HG03558 (cell line): ENCODE measurements at regions not wholly inside any gene's neighbourhood (a gene's known extent, or its start where the extent isn't known, plus 50 kb on each side); places are given as distances from the start of the nearest gene placed in this dataset.

Experiments
- ATAC-seq: cut with Tn5 transposase; IDR thresholded peaks from one replicate; pipeline ENCODE4 v1.9.1; 2021; ENCODE audit warnings: moderate number of reproducible peaks; ENCODE audit not compliant: unreplicated experiment; ENCODE audit errors: extremely low read depth

DNA sequence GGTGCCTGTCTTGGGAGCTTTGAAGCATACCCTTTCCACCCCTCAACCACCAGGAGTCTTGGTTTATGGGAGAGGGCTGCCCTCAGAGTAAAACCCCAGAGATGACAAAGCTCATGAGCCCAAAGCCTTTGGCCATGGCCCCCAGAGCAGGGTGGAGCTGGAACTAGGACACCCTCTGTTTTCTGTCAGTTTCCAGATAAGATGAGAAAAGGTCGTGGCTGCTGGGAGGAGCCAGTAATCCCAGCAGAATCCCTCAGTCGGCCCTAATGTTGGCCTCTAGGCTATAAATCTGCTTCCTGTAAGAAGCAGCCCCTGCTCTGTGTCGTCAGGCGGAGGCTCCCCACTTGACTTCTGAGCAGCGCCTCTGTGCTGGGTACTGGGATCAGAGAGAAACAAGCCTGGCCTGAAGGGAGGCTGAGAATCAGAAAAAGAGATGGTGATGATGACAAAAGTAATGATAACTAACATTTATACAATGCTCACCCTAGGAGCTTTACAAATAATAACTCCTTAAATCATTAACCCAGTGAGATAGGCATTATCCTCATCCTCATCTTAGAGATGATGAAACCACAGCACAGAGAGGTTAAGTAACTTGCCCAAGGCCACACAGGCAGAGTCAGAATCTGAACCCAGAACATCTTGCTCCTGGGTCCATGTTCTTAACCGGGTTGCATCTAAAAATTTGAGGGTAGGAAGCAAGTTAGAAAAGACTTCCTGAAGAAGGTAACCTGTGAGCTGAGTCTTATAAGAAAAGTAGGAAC, 471.4 kb downstream of the SOX6 start:
- ATAC-seq, result no peak

DNA sequence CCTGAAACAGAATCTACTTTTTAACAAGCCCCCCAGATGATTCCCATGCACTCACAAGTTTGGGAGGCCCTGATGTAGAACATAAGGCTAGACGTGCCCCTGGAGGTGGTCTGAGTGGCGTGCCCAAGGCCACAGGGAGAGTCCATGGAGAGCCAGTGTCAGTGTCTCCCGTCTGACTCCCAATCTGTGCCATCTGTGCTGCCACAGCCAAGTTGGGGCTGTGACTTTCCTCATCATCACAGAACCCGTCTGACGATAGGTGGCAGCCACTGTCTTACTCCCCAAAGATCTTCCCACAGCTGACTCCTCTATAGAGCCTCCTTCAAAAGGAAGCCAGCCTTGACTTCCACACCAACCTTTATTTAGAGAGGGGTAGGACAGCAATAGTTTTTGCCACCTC, 470.5 kb downstream of the SOX6 start:
- ATAC-seq, result no peak

DNA sequence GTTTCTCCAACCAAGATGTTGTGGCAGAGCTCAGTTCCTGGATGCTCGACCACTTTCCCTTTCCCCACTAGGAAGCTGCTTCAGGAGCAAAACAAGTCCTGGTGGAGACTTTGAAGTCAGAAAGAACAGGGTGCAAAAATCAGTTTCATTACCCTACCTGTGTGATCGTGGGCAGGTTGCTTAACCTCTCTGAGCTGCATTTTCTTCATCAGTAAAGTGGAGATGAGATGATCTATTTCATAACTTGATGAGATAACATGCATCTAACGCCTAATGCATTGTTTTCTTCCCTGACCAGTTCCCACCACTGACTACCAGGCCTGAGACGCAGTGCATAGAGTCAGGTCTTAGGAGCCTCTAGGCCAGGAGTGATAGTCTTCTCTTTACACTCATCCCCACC, 470.0 kb downstream of the SOX6 start:
- no peak for ATAC-seq

DNA sequence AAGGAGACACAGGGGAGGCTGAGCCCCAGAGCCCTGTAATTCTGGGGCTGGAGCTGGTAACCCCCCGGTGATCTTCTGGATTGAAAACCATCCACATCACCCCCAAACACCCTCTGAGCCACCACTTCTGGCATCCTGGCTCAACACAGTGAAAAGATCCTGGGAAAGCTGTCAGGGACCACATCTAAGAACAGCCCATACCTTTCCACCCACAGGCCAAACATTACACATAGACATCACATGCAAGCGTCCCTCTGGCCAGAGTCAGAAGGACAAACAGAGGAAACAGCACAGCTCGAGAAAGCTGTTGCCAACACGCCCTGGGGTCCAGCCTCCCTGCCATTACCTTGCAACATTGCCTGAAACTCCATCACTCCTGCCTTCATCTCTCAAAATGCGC, 469.5 kb downstream of the SOX6 start:
- no peak for ATAC-seq

DNA sequence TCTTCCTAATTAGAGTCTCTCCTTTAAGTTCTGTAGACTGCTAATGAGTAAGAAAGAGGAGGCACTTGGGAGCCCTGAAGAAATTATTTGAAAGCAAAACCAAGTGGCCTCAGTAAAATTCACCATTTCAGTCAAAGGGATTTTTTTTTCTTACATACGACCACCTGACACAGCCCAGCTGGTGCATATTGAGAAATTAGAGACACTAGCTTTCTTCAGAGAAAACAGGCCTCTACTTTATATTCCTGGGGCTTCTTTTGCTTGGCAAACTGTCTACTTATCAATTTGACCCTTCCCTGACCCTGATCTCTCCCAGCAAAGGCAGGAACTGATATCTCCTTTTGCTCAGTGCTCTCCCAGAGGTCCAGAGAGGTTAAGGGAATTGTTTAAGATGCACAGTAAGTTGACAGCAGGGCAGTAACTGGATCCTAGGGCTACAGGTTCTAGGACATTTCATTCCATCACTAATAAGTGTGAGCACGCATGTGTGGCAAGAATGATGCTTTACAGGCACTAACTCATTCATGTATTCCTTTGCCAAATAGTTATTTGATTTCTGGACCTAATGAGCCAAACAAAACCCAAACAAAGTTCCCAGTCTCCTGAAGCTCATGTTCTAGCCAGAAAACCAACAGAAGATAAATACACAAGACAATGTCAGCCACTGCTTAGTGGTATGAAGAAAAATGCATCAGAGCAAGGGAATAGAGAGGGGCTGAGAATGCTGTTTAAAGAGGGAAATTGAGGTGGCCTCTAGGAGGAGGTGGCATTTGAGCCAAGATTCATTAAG, 467.6 kb downstream of the SOX6 start:
- ATAC-seq, result no peak

DNA sequence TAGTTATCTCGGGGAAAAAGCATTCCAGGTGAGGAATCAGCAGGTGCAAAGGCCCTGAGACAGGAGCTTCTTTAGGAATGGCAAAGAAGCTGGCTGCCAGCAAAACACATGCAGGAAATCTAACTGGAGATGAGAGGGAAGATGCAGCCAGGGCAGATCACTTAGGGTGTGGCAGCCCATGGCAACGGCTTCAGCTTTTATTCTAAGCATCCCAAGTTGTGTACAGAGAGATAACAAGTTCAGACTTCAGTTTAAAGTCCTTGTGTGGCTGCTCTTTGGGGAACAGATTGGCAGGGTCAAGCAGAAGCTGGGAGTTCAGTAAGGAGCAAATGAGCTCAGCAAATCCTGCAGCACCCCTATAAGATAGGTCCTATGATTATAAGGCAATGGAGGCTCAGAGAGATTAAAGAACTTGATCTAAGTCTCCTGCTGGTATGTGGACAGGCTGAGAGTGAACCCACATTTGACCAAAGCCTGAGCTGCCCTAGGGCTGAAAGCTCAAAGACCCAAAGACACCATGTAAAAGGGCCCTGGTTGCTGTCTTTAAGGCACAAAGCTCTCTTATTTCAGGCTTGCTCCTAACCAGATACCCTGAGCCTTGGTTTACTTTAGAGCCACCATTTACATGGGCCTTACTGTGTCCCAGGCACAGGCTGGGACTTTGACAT, 466.8 kb downstream of the SOX6 start:
- ATAC-seq, result no peak

DNA sequence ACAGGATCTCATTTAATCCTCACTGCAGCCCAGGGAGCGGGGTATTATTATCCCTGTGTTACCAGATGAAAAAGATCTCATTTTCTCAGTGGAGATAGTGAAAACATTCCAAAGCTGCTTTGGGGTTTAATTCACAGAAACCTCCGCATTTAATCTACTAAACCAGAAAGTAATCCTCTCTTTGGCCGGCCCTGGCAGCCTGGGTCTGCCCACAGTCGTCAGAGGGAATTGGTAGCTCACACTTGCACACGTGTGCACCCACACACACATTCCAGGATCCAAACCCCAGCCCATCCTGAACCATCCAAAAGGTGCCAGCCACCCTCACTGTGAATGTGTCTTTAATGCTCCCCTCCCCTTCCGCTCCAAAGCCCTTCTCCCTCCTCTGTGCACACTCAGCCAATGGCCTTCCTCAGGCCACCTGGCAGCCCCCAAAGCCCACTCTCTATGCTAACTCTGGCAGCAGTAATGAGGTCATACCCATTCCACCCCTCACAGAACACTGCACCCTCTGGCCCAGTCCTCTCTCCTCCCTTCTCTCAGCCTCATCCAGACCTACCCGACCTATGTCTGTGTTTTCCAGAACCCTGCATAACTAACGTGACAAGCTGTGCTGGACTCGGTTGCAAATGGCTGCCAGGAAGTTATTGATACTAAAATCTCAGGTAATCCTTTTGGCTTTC, 466.2 kb downstream of the SOX6 start:
- ATAC-seq, result no peak

DNA sequence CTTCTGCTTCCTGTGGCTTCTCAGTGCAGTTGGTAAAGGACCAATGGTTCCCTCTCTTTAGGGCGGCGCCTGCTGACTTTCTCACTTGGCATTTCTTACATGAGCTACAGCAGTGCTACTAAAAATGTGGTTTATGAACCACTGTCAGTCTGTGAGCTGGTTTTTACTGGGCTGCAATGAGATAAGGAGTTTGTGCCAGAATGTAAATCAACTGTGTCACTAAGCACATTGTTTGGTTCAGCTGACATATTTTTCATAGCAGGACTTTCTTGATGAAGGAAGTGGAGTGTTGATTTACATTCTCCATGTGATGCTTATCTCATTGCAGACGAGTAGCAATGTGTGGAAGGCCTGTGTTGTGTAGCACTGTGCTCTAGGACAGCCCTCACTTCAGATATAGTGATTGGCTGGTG, 463.3 kb downstream of the SOX6 start:
- no peak for ATAC-seq

DNA sequence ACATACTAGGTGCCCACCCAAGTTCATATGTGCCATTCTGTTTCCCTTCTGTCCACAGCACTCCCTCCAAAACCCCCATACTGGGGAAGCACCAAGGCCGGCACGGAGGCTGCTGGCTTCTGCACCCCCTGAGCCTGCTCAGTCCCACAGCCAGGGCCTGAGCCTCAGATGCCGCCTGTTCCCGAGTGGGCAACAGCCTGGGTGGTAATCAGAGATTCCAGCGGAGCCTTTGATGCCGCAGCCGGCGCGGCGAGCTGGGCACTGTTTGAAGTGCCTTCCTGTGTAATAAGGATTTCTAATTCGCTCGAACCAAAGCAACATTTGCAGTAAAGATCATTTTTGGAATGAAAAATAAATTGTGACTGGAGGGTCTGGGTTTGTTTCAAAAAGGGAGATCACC, 460.3 kb downstream of the SOX6 start:
- no peak for ATAC-seq

DNA sequence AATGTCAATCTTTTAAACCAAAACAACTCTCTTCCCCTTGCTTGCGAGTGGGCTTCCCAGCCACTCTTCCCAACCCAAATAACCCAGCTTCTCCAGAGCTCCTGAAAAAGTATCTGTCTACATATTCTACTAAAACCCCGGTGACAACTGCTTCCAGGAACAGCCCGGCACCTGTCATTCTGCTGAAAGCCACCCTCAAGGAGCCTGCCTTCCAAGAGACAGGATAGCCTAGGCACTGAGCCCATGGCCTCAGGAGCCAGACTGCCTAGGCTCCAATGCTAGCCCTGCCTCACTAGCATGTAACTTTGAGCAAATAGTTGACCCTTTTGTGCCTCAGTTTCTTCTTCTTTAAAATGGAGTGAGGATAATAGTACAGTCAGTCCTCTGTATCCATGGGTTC, 459.8 kb downstream of the SOX6 start:
- ATAC-seq, result no peak

DNA sequence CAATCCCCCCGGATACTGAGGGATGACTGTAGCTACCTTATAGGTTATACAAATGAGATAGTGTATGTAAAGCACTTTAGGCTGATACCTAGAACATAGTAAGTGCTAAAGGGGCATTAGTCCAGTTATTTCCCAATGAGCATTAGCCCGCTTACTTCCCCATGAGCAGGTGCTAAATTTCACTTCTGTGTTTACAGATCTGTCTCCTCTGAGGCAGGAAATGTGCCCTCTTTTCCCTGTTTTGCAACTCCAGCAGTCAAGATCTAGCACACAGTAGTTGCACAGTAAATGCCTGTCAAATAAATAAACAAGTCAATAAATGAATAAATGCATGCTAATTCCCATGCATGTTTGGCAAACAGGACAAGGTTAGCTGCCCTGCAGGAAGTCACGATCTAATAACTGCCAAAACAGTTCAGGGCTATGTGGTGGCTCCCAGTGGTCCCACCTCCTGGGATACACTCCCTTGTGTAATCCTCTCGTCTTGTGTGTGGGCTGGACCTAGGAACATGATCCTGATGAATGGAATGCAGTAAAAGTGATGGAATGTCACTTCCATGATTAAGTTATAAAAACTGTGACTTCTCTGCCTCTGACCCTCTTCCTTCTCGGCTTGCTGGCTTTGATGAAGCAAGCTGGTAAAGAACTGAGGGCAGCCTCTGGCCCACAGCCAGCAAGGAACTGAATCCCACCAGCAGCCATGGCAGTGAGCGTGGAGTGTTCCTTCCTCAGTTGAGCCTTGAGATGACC, 459.0 kb downstream of the SOX6 start:
- no peak for ATAC-seq

DNA sequence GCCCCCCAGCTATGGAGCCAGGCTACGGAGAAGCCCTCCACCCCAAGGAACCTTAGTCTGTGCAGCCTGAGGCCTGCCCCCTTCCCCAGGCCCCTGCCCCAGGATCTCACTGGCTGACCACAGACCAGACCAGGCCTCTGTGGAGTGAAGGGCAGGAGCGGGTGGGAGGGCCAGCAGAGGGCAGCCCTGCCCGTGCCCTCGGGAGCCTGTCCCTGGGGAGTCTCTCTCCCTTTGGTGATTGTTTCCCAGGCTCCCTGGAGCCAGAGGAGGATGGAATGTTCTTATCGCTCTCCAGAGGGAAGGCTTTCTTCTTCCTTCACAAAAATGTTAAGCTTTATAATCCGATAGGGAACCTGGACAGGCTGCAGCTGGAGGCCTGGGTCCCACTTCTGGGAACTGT, 455.3 kb downstream of the SOX6 start:
- ATAC-seq, result no peak

DNA sequence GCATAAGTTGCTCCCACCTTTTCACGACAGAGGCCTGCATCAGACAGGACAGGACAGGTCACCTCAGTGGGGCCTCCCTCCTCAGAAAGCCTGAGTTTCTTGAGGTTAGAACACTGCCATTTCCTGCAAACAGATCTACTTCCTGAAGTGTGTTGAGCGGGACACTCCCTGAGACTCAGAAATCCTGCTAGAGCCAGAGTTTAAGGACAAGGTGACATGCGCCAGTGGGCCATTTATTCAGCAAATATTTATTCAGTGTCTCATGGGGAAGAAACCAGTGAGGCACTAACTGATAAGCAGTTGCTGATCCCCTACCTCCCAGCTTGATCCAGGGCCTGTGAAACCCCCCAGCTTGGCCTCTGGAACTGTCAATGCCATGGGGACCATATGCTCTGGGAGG, 454.6 kb downstream of the SOX6 start:
- no peak for ATAC-seq

DNA sequence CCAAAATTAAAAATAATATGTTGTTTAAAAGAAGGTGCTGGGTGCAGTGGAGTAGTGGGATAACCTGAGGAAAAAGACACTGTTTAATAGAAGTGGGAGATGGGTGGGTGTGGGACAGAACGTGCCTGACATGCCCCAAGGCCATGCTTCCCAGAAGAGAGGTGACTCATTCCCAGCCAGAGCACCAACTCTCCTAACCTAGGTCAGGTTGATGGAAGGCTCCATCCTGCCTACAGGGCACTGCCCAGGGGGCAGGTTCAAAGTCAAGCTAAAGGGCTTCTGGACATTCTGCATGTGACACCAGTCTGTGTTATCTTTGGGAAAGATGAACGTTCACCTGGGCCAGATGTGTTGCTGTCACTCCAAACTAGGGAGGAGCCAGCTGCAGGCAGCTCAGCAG, 453.1 kb downstream of the SOX6 start:
- no peak for ATAC-seq

DNA sequence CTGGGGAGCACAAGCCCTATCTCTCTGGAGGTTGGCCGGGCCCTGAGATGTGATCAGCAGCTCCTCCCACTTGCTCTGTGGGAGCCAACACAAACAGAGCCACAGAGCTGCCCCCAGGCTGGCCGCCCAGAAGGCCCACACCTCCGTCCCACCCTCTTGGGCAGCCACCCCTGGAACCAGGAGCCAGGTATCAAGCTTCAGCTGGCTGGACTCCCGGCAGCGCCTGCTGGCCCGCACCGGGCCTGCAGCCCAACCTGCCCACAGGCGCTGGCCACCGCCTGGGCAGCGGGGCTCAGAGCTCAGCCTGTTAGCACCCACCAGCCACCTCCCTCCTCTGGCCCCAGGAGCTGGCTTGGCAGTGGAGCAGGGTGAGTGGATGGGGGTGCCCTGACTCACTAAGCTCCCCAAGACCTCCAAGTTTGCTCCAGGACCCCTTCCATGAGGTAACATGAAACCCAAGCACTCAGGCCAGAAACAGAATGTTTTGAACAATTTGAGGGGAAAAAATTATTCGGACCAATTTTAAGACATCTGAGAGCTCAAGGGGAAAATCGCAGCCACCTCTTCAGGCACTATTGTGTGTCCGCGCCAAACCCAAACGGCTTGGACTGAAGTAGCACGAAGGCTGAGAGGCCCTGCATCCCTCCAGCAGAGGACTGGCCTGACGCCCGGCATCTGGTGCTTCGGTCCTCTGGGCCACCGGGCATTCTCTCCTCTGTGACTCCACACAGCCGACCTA, 450.8 kb downstream of the SOX6 start:
- no peak for ATAC-seq

DNA sequence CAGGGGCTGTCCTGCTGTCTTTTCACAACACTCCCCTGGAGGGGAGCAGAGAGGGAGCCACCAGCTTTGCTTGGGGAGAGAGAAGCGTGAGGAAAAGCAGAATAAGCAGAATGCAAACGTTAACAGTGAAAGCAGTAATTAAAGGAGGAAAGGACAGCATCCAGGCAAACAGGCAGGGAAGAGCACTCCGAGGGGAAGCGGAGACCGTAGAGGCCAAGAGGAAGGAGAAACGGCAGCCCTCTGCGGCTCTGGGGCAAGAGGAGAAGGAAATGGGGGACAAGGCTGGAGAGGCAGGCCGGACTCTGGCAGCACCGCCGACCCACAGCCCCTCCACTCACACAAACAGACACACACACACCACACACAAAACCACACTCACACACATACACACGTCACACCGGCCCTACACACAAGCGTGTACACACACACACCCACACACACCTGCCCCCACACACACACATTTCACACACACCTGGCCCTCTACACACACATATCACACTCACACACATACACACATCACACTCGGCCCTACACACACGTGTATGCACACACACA, 449.8 kb downstream of the SOX6 start:
- no peak for ATAC-seq

DNA sequence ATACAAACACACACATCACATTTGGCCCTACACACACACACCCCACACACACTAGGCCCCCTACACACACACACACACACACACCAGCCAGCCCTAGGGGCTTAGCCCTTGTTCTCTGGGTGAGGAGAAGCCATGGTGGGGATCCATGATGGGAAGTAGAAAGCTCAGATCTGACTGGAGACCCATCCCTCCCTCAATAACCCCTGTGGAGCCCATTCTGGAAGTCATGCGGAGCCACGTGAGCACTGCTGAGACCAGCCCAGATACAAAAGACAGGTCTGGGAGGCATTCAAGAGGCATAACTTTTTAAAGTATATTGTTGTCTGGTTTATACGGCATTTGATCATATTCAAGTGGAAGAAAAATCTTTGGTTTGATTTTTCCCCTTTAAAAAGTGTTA, 448.5 kb downstream of the SOX6 start:
- ATAC-seq, result no peak

DNA sequence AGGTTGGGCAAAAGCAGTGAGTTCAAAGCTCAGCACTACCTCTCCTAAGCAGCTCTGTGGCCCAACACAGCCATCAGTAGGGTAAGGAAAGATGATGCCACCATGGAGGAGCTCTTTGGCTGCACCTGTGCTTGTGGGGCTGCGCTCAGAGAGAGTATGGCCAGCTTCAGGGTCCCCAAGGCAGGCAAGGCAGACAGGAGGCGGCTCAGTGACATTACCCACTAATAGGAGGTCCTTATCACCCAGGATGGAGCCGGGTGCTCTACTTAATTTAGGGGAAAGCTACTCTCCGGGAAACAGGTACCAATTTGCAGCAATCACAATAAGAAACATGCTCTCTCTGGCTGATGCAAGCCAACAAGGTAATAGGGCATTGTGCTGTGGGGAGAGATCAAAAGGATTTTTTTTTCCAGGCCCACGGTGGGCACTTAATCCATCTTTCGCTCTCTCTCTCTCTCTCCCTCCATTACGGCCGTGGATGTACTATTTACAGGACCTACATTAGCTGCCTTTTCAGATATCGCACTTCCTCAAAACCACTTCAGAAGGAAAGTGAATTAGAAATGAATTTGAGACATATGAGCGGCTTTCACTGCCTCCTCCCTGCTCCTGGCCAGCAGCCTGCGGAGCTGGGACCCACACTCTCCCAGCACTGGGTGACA, 446.3 kb downstream of the SOX6 start:
- no peak for ATAC-seq

DNA sequence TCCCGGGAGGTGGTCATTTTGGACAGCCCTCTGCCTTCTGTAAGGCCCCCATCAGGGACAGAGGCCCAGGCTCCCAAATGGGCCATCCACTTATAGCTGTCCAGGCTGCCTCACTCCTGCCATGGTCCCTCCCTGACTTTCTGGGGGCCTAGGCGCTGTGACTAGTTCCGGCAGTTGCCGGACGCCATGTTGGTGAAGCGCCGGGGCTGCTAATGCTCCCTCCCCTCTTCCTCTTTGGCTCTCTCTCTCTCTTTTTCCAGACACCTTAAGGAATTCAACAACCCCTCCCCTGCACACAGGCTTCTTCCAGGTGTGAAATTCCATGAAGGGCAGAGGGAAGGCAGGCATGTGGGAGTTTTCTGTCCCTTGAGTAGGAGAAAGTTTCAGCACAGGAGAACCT, 445.6 kb downstream of the SOX6 start:
- ATAC-seq, result no peak
